GM21825 (cell line): ENCODE measurements at regions not wholly inside any gene's neighbourhood (a gene's known extent, or its start where the extent isn't known, plus 50 kb on each side); places are given as distances from the start of the nearest gene placed in this dataset.

ENCODE experiments used
- ATAC-seq: cut with Tn5 transposase; IDR thresholded peaks from one replicate; pipeline ENCODE4 v1.9.1; 2021; ENCODE audit warnings: mild to moderate bottlenecking, moderate library complexity; ENCODE audit not compliant: unreplicated experiment

GRCh38 chr5:173826086-173826427 lies 62.1 kb upstream of the CPEB4 start:
- ATAC-seq: no peak

- ATAC-seq: no peak
Observed at GRCh38 chr5:173826428-173827350, 61.5 kb upstream of the CPEB4 start.

GRCh38 chr5:173828952-173829351 lies 59.2 kb upstream of the CPEB4 start:
- ATAC-seq: no peak

GRCh38 chr5:173829826-173830225 lies 58.3 kb upstream of the CPEB4 start:
- ATAC-seq: peak; percentile 42

- ATAC-seq: peak; percentile 20
Observed at GRCh38 chr5:173830421-173830820, 57.7 kb upstream of the CPEB4 start.

- no peak for ATAC-seq
Observed at GRCh38 chr5:173831196-173831914, 56.8 kb upstream of the CPEB4 start.

- peak; percentile 50 for ATAC-seq
Observed at GRCh38 chr5:173832386-173832785, 55.8 kb upstream of the CPEB4 start.

GRCh38 chr5:173833196-173833985 lies 54.8 kb upstream of the CPEB4 start:
- no peak for ATAC-seq

GRCh38 chr5:173834071-173834771 lies 53.9 kb upstream of the CPEB4 start:
- no peak for ATAC-seq

GRCh38 chr5:173835131-173835530 lies 53.0 kb upstream of the CPEB4 start:
- no peak for ATAC-seq

GRCh38 chr5:173835661-173836060 lies 52.5 kb upstream of the CPEB4 start:
- no peak for ATAC-seq

GRCh38 chr5:173837654-173838053 lies 50.5 kb upstream of the CPEB4 start:
- ATAC-seq: no peak
